HCT116 (cell line): ENCODE measurements at regions not wholly inside any gene's neighbourhood (a gene's known extent, or its start where the extent isn't known, plus 50 kb on each side); places are given as distances from the start of the nearest gene placed in this dataset.

Experiments
- ATAC-seq: fragments of 200-7000 bp; cut with Tn5 transposase; 2 replicates; pipeline ENCODE4 v1.9.1; 2020; ENCODE audit warnings: mild to moderate bottlenecking, moderate library complexity
- BruUV-seq: library from RNA; stranded (reverse); fragments of 400-500 nt; replicated peaks from 2 replicates; lab custom pipeline; 2021; lab: Mats Ljungman, UMichigan
- CTCF ChIA-PET: fragments of 300-600 bp; sonication (Branson Sonifier 250); formaldehyde crosslinking; loops from one replicate; lab custom pipeline; 2021; ENCODE audit warnings: antibody characterized with exemption; lab: Charles Lee
- POLR2A ChIA-PET: fragments of 300-600, 350-600 bp; sonication (Branson Sonifier 250); formaldehyde crosslinking; loops from one replicate; lab custom pipeline; 2021; ENCODE audit warnings: antibody characterized with exemption; lab: Charles Lee
- RAD21 ChIA-PET, 2 experiments: fragments of 300-600 bp; sonication (Branson Sonifier 250); formaldehyde crosslinking; loops; one replicate each; lab custom pipeline; 2023; ENCODE audit warnings: low total read pairs in 2 of 2; ENCODE audit not compliant: uncharacterized antibody in 2 of 2, unreplicated experiment in 2 of 2, low non-redundant PET in 1 of 2; lab: Charles Lee
- DNase-seq: peaks from one replicate; pipeline ENCODE4 v3.0.0-alpha.2; 2010; ENCODE audit warnings: low read depth, low spot score
- H2AFZ ChIP-seq: fragments of 200-600 bp; shearing (Covaris generic), sonication (generic); 2 replicates; pipeline ENCODE4 v1.6.1; 2017; ENCODE audit warnings: low read depth, mixed run types, mixed read lengths, antibody characterized with exemption, low read length; ENCODE audit not compliant: poor library complexity, severe bottlenecking
- H3K27ac ChIP-seq: 2 replicates; pipeline ENCODE4 v1.5.1; 2012; ENCODE audit warnings: low read depth, low read length
- H3K27me3 ChIP-seq: fragments of 200-600 bp; sonication (generic); 2 replicates; pipeline ENCODE4 v1.6.1; 2016; ENCODE audit warnings: mixed run types, low read length, mixed read lengths; ENCODE audit not compliant: insufficient read depth
- H3K36me3 ChIP-seq, 2 experiments: fragments of 200-500 bp in 1 of 2; fragments of 200-600 bp in 1 of 2; sonication (Bioruptor generic) in 1 of 2; sonication (generic) in 1 of 2; 2 replicates each; pipeline versions ENCODE4 v1.5.1 to v1.6.1; 2014 to 2016; ENCODE audit warnings: low read length in 2 of 2, inconsistent platforms in 1 of 2, mixed read lengths in 1 of 2, mixed run types in 1 of 2; ENCODE audit not compliant: insufficient read depth in 2 of 2, control insufficient read depth in 1 of 2
- H3K4me1 ChIP-seq, 2 experiments: fragments of 200-600 bp in 1 of 2; sonication (generic) in 1 of 2; 2 replicates each; pipeline versions ENCODE4 v1.5.1 to v1.6.1; 2012 to 2017; ENCODE audit warnings: low read length in 2 of 2, inconsistent platforms in 1 of 2, mild to moderate bottlenecking in 1 of 2, mixed read lengths in 1 of 2, mixed run types in 1 of 2, moderate library complexity in 1 of 2; ENCODE audit not compliant: insufficient read depth in 2 of 2, control insufficient read depth in 1 of 2
- H3K4me2 ChIP-seq: fragments of 200-600 bp; sonication (generic); 2 replicates; pipeline ENCODE4 v1.6.1; 2017; ENCODE audit warnings: mixed run types, low read length, mixed read lengths
- H3K4me3 ChIP-seq, 2 experiments: fragments of 200-600 bp in 1 of 2; sonication (generic) in 1 of 2; replicated peaks in 1 of 2; 2 replicates each; pipeline ENCODE4 v1.5.1; 2011 to 2016; ENCODE audit warnings: low read length in 2 of 2, control low read depth in 1 of 2, low read depth in 1 of 2, mild to moderate bottlenecking in 1 of 2, mixed read lengths in 1 of 2, mixed run types in 1 of 2
- H3K79me2 ChIP-seq: fragments of 200-600 bp; sonication (generic); 2 replicates; pipeline ENCODE4 v1.6.1; 2017; ENCODE audit warnings: mild to moderate bottlenecking, mixed run types, low read length, moderate library complexity, mixed read lengths; ENCODE audit not compliant: insufficient read depth
- H3K9ac ChIP-seq: fragments of 200-600 bp; sonication (generic); 2 replicates; pipeline ENCODE4 v1.6.1; 2016; ENCODE audit warnings: low read length, mixed read lengths
- H3K9me2 ChIP-seq: fragments of 200-600 bp; sonication (generic), shearing (Covaris generic); 2 replicates; pipeline ENCODE4 v1.6.1; 2017; ENCODE audit warnings: mixed run types, mild to moderate bottlenecking, moderate library complexity; ENCODE audit not compliant: insufficient read depth
- H3K9me3 ChIP-seq, 2 experiments: fragments of 200-500 bp in 1 of 2; fragments of 200-600 bp in 1 of 2; sonication (Bioruptor generic) in 1 of 2; sonication (generic) in 1 of 2; 2 replicates each; pipeline ENCODE4 v1.6.1; 2014 to 2017; ENCODE audit warnings: low read length in 2 of 2, mixed read lengths in 2 of 2, inconsistent platforms in 1 of 2, low read depth in 1 of 2, mild to moderate bottlenecking in 1 of 2, mixed run types in 1 of 2, moderate library complexity in 1 of 2; ENCODE audit not compliant: control insufficient read depth in 1 of 2, insufficient read depth in 1 of 2
- H4K20me1 ChIP-seq: fragments of 200-600 bp; sonication (generic), shearing (Covaris generic); 2 replicates; pipeline ENCODE4 v1.6.1; 2017; ENCODE audit warnings: mixed run types, mild to moderate bottlenecking, moderate library complexity; ENCODE audit not compliant: insufficient read depth
- CBX3 ChIP-seq: IDR thresholded peaks from 2 replicates; pipeline ENCODE4 v1.6.1; 2012; ENCODE audit warnings: low read depth
- CEBPB ChIP-seq: IDR thresholded peaks from 2 replicates; pipeline ENCODE4 v1.6.1; 2012; ENCODE audit warnings: low read depth
- EGR1 ChIP-seq: IDR thresholded peaks from 2 replicates; pipeline ENCODE4 v1.6.1; 2012; ENCODE audit warnings: low read depth
- ELF1 ChIP-seq: IDR thresholded peaks from 2 replicates; pipeline ENCODE4 v1.6.1; 2012; ENCODE audit warnings: low read depth, borderline replicate concordance
- EZH2 ChIP-seq: fragments of 200-600 bp; sonication (generic); IDR thresholded peaks from 2 replicates; pipeline ENCODE4 v1.6.1; 2017; ENCODE audit warnings: antibody characterized with exemption, mixed run types
- POLR2A ChIP-seq: IDR thresholded peaks from 2 replicates; pipeline ENCODE4 v1.7.0; 2011; ENCODE audit warnings: borderline replicate concordance; ENCODE audit not compliant: insufficient read depth, insufficient read length; ENCODE audit errors: extremely low read depth
- SRF ChIP-seq: IDR thresholded peaks from 2 replicates; pipeline ENCODE4 v1.6.1; 2012; ENCODE audit warnings: low read depth
- TCF7L2 ChIP-seq: IDR thresholded peaks from 2 replicates; pipeline ENCODE4 v1.7.0; 2011; ENCODE audit warnings: borderline replicate concordance, inconsistent platforms; ENCODE audit not compliant: insufficient read depth, insufficient read length; ENCODE audit errors: extremely low read depth
- YY1 ChIP-seq: IDR thresholded peaks from 2 replicates; pipeline ENCODE4 v1.6.1; 2011; ENCODE audit warnings: low read length, low read depth, moderate library complexity, mild to moderate bottlenecking; ENCODE audit not compliant: insufficient replicate concordance; ENCODE audit errors: extremely low read depth
- ZFX ChIP-seq: fragments of 450-650 bp; IDR thresholded peaks from 2 replicates; pipeline ENCODE4 v1.6.1; 2017
- ZNF274 ChIP-seq: fragments of 200-500 bp; sonication (Bioruptor generic); IDR thresholded peaks from 2 replicates; pipeline ENCODE4 v1.6.1; 2014; ENCODE audit warnings: mild to moderate bottlenecking, low read depth, low read length, inconsistent platforms
- intact Hi-C: fragments of 100-400 bp; cut with micrococcal nuclease; formaldehyde crosslinking; loops from 2 replicates; pipeline ENCODE4 v1.10.0; 2022
- TF ChIP-seq, protein P1 (sequence below): IDR thresholded peaks from 2 replicates; pipeline ENCODE4 v1.6.1; 2012; ENCODE audit warnings: low read depth

DNA sequence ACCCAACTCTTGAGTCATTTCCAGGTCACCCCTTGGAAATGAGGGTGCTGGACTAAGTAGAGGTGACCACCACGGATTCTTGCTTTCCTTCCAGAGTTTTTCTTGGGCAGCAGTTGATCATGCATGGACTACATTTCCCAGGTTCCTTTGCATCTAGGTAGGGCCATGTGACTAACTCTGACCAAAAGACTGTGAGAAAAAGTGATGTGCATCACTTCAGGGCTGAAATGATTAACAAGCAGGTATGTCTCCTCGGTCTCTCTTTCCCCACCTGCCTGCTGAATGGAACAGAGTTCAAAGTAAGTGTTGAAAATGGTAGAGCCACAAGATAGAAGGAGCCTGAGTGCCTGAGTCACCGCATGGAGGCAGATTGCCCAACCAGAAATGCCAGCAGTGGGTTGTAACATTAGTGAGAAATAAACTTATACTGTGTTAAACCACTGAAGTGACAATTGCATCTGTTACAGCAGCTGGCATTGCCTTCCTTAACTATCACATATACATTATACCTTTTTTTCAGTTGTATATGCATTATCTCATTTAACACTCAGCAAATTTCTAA is 113.5 kb downstream of the MN1 start:
- ChIA-PET CTCF (no interaction called here), RAD21 (no interaction called here), POLR2A (no interaction called here)
- DNase-seq (no peak), ATAC-seq (peak; percentile 33; the same call in 1 of the 2 replicates)
- no TSS peak for BruUV-seq
- H3K4me1 ChIP-seq: peaks cover 14 to 21% of the 10 kb centered on the region in 2 experiments
- no peaks in the 10 kb centered on the region for H4K20me1 ChIP-seq
- H3K36me3 ChIP-seq: no peaks in the 10 kb centered on the region
- TF ChIP-seq CBX3 (no peak), ZNF274 (no peak), ZFX (no peak), SRF (no peak), TCF7L2 (no peak), EZH2 (no peak), EGR1 (no peak), CEBPB (no peak), ELF1 (no peak), YY1 (no peak), POLR2A (no peak)
- TF ChIP-seq, protein P1, sequence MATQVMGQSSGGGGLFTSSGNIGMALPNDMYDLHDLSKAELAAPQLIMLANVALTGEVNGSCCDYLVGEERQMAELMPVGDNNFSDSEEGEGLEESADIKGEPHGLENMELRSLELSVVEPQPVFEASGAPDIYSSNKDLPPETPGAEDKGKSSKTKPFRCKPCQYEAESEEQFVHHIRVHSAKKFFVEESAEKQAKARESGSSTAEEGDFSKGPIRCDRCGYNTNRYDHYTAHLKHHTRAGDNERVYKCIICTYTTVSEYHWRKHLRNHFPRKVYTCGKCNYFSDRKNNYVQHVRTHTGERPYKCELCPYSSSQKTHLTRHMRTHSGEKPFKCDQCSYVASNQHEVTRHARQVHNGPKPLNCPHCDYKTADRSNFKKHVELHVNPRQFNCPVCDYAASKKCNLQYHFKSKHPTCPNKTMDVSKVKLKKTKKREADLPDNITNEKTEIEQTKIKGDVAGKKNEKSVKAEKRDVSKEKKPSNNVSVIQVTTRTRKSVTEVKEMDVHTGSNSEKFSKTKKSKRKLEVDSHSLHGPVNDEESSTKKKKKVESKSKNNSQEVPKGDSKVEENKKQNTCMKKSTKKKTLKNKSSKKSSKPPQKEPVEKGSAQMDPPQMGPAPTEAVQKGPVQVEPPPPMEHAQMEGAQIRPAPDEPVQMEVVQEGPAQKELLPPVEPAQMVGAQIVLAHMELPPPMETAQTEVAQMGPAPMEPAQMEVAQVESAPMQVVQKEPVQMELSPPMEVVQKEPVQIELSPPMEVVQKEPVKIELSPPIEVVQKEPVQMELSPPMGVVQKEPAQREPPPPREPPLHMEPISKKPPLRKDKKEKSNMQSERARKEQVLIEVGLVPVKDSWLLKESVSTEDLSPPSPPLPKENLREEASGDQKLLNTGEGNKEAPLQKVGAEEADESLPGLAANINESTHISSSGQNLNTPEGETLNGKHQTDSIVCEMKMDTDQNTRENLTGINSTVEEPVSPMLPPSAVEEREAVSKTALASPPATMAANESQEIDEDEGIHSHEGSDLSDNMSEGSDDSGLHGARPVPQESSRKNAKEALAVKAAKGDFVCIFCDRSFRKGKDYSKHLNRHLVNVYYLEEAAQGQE: no peak
- no peak overlapping the region for H3K9ac ChIP-seq
- no peak overlapping the region for H3K27ac ChIP-seq
- intact Hi-C loops: no loop called here
- no peak overlapping the region for H3K4me3 ChIP-seq
- no peaks in the 10 kb centered on the region for H3K9me3 ChIP-seq
- H2AFZ ChIP-seq: peak overlapping the region; percentile 1
- no peaks in the 10 kb centered on the region for H3K9me2 ChIP-seq
- no peaks in the 10 kb centered on the region for H3K79me2 ChIP-seq
- H3K27me3 ChIP-seq: no peaks in the 10 kb centered on the region
- no peak overlapping the region for H3K4me2 ChIP-seq
